Erythroblast (primary cell): ENCODE measurements at regions not wholly inside any gene's neighbourhood (a gene's known extent, or its start where the extent isn't known, plus 50 kb on each side); places are given as distances from the start of the nearest gene placed in this dataset.
"Not testable (repeated sequence)": the region's sequence is repeated elsewhere in the genome, so short reads cannot be mapped to it uniquely, and the experiment has no call there.

Source experiments
- DNase-seq, 2 experiments: peaks; one replicate each; lab custom pipeline; 2025; lab: John Stamatoyannopoulos, UW
- GATA1 ChIP-seq: IDR thresholded peaks from 2 replicates; pipeline ENCODE4 v1.6.1; 2011; ENCODE audit warnings: low read depth, mild to moderate bottlenecking, control low read depth, low read length, moderate library complexity
- POLR2A ChIP-seq: IDR thresholded peaks from 2 replicates; pipeline ENCODE4 v1.6.1; 2011; ENCODE audit warnings: mild to moderate bottlenecking, low read length

- no peak for DNase-seq
- no peak for TF ChIP-seq GATA1
- TF ChIP-seq POLR2A = no peak
Measured at GRCh38 chr5:158506648-158507047, 593.1 kb downstream of the EBF1 start.

GRCh38 chr5:158502686-158503085, 597.0 kb downstream of the EBF1 start:
- no peak for TF ChIP-seq GATA1
- no peak for TF ChIP-seq POLR2A
- DNase-seq = no peak

- TF ChIP-seq GATA1 (no peak), POLR2A (no peak)
- DNase-seq = no peak
Measured at GRCh38 chr5:158499892-158500418, 599.8 kb downstream of the EBF1 start.

DNA sequence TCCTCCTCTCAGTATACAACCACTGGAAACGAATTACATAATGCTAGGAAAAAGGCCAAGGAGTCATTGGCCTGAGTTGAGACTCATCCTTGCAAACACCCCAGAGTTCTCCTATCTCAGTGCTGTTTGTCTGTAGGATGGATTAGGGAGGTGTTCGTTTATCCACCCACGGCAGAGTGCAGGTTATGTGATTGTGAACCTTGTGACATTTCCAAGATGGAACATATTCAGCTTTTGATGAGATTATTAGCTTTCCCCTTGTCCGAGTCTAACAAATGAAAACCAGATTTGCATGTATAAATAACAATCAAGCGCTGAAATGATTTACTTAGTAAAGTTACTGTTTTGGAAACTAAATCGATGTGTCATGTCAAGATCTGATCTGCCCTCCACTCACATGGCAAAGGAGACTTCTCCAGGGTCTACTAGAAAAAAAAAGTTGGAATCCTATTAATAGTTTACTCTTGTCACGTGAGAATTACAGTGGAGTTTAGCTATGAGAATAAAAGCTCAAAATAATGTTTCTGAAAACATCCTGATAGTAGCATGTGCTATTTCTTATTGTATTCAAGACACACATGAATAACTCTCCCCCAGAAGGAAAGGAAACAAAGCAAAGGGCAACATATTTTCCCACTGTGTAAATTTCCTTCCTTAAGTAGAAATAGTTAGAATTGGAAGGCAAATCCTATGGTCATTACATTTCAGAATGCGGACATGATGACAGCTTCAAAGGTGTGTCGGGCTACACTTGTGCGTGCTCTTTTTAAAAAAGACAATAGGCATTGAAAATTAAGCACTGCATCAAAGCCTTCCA, 600.4 kb downstream of the EBF1 start:
- no peak for TF ChIP-seq GATA1
- no peak for TF ChIP-seq POLR2A
- DNase-seq = no peak

DNA sequence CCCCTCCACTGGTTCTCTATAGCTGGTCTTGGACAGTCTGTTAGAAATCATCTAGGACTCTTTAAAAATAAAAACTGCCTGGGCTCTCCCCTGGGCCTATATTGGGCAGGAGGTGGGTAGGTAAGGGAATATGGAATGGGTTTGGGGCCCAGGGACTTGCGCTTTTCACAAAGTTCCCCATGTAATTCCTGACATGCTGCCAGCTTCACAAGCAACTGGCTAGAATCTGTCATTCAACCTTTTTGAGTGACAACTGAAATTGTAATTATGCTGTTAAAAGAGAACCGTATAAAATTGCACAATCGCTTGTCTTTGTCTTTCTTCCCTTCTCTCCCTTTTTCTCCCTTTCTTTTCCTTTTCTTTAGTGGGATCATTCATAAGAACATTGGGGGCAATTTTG, 603.1 kb downstream of the EBF1 start:
- no peak for DNase-seq
- TF ChIP-seq GATA1 (no peak), POLR2A (no peak)

DNA sequence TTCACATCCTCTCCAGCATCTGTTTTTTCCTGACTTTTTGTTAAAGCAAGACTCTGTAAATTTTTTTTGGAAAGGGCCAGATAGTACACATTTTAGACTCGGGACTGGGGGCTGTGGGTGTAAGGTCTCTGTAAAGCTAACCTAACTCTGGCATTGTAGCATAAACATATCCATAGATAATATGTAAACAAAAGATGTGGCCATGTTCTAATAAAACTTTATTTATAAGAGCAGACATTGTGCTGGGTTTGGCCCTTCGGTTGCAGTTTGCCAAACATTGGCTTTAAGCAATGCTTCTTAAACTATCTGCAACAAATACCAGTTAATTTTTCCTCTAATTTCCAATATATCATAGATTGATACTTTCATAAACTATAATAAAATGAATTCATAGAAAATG, 605.2 kb downstream of the EBF1 start:
- no peak for TF ChIP-seq GATA1
- TF ChIP-seq POLR2A = no peak
- DNase-seq = no peak

- not testable (repeated sequence) for DNase-seq
Measured at GRCh38 chr5:158494044-158494443, 605.7 kb downstream of the EBF1 start.

- no peak for DNase-seq
- TF ChIP-seq GATA1 = no peak
Measured at GRCh38 chr5:158492841-158493242, 606.9 kb downstream of the EBF1 start.

DNA sequence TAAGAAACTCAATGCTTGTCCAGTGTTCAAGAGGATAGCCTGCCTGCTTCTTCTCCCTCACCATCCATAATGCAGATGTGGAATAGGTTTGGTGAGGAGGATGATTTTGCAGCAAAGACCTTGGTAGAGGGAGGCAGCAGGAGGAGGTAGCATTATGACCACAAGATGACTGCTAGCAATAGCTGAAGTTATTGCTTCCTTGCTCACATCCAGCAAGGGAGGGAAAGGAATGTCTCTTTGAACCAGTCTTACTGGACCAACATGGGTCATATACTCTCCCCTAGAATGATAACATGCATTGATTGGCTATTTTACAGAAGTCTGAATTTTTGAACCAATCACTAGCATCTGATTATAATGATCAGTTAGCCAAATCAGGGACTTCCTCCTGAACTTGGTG, 607.6 kb downstream of the EBF1 start:
- no peak for DNase-seq
- no peak for TF ChIP-seq POLR2A
- no peak for TF ChIP-seq GATA1

DNA sequence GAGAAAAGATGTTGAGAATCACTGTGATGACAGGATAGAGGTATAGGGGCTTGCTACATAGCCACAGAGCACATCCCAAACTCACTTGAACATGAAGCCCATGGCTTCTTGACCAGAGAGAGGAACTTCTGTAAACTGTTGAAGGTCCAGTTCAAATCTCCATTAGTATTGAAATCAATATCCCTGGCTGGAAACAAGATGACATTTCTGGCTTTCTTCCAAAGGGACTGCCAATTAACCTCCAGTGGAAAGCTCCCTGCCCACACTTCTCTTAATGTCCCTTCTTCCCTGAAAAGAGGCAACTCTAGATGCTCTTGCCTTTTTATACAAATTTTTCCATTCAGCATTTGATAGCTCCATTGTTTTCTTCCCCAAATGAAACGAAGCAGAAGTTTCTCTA, 612.1 kb downstream of the EBF1 start:
- TF ChIP-seq GATA1 (no peak), POLR2A (no peak)
- DNase-seq = no peak

GRCh38 chr5:158487156-158487555, 612.6 kb downstream of the EBF1 start:
- TF ChIP-seq GATA1 (no peak), POLR2A (no peak)
- DNase-seq = no peak

- DNase-seq = no peak
Measured at GRCh38 chr5:158486566-158486965, 613.1 kb downstream of the EBF1 start.

DNA sequence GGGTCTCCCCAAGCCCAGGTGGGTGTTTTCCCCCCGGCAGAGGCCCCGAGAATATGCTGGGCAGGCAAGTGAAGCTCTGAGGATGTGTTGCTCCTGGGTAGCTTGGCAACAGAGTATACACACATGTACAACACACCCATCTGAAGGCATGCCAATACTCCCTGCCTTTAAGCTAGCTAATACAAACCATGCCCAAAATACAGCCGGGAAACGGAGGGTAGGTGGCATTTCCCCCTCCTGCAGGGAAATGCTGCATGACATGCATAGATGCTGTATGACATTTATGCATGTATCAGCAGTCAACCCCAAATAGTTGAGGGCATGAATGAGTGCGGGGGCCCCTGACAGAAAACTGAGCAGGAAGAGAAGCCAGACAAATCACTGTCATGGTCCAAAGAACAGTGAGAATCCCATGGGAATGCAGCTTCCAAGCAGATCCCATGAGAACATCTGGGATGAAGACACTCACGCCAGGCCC, 614.1 kb downstream of the EBF1 start:
- TF ChIP-seq POLR2A = no peak
- no peak for TF ChIP-seq GATA1
- DNase-seq = no peak

More at GRCh38 chr5:158486566-158486965, 613.1 kb downstream of the EBF1 start:
- TF ChIP-seq POLR2A (no peak), GATA1 (no peak)

DNA sequence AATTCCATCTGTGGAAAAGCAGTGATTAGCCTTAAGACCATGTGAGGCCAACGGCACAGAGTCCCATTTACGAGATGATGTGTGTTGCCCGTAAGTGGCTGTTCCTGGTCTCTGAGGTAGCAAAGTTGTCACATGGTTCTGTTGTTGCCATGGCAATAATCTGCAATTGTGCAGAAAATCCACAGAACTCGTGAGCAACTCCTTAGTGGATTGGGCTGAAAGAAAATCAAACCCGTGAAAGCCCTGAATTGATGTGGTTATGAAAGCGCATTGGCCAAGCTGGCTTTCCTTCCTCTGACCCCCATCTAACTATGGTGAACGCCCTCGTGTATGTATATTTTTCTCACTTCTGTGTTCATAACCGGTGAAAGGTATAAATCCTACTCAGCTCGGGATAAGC, 614.7 kb downstream of the EBF1 start:
- TF ChIP-seq GATA1 (no peak), POLR2A (no peak)
- peak; percentile 0 to 2 for DNase-seq

- no peak for DNase-seq
- TF ChIP-seq GATA1 (no peak), POLR2A (no peak)
Measured at GRCh38 chr5:158484150-158484549, 615.6 kb downstream of the EBF1 start.
